ENCODE measurements at regions not wholly inside any gene's neighbourhood (a gene's known extent, or its start where the extent isn't known, plus 50 kb on each side); places are given as distances from the start of the nearest gene placed in this dataset.

- TF ChIP-seq GATA2 (IDR thresholded peaks at IDR 0.05; ENCODE audit: low read depth, low read length) (no peak), GATA3 (IDR thresholded peaks at IDR 0.05; ENCODE audit: low read depth, low read length) (no peak)
Measured at GRCh38 chr3:64867224-64867623, 179.4 kb upstream of the ADAMTS9 start.
